GM21576 (cell line): ENCODE measurements at regions not wholly inside any gene's neighbourhood (a gene's known extent, or its start where the extent isn't known, plus 50 kb on each side); places are given as distances from the start of the nearest gene placed in this dataset.

Experiments used
- ATAC-seq: cut with Tn5 transposase; IDR thresholded peaks from one replicate; pipeline ENCODE4 v1.9.1; 2021; ENCODE audit warnings: mild to moderate bottlenecking, moderate library complexity; ENCODE audit not compliant: unreplicated experiment

DNA sequence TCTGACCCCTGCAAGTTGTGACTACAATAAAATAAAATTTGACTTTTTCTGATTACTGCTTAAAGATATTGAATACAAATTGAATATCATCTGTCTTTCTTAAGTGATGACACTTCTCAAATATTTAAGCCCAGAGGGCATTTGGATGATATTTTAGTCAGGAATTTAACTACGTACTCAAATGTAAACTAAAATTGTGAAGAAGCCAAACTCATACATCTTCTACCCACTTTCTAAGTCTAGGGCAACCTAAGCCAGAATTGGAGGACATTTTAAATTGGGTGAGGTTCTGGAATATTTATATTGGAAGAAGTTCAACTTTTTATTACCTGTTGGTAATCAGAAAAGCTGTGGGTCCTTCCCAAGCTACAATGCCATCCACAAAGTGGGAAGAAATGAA, 149.1 kb upstream of the WDR11 start:
- no peak for ATAC-seq

- no peak for ATAC-seq
Measured at GRCh38 chr10:120705309-120705708, 145.9 kb upstream of the WDR11 start.

GRCh38 chr10:120710076-120710475, 141.1 kb upstream of the WDR11 start:
- ATAC-seq = no peak

DNA sequence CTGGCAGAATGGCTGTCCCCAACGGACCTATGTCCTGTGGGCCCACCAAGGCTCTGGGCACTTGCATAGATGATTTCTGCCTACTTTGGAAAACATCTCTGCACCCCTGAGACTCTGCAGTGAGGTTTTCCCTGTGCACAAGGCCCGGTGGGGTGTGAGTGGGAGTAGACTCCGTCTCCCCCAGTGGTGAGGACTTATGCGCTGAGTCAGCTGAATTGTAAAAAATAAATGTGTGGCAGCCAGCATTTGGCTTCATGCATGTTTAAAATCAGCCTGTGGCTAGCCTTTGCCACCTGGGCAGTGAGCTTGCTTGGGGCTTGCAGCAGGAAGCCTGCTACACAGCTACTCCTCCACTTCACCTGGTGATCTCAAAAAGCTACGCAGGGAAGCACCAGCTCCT, 139.3 kb upstream of the WDR11 start:
- no peak for ATAC-seq

GRCh38 chr10:120713573-120714205, 137.5 kb upstream of the WDR11 start:
- no peak for ATAC-seq

- no peak for ATAC-seq
Measured at GRCh38 chr10:120715171-120715570, 136.0 kb upstream of the WDR11 start.

DNA sequence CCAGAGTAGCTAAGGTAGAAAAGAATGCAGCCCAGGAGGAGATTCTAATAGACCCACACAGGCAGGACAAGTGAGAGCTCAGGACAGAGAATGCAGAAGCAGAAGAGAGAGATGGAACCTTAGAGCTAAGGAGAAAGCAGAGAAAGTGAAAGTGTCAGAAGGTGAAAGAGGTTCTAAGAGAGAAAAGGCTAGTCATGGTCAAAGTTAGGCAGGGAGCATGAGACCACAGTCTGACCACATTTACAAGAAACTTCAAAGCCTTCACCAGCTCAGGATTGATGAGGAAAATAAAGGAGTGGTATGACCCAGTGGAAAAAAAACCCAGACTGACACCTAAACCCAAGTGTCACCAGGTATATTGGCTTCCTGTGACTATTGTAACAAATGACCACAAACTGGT, 131.8 kb upstream of the WDR11 start:
- peak; percentile 78 for ATAC-seq

- ATAC-seq = no peak
Measured at GRCh38 chr10:120727001-120727400, 124.2 kb upstream of the WDR11 start.

DNA sequence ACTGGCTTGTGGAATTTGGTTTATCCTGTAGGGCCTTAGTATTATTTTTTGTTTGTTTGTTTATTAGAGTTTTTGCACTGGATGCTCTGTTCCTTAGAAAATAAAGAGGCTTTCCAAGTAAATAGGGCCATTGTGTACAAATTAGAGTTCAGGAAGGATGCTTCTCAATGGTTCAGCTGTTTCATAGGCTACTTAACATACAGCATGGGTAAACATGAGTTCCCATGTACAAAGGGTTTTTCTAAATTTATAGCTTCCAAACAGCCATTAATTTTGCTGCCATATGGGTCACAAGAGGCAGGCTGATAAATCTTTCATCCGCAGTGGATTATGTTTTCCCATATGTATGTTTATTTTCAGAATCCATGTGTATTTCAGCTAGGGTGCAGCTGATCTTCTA, 121.6 kb upstream of the WDR11 start:
- no peak for ATAC-seq

- no peak for ATAC-seq
Measured at GRCh38 chr10:120732067-120732466, 119.1 kb upstream of the WDR11 start.

- ATAC-seq = no peak
Measured at GRCh38 chr10:120732643-120733313, 118.4 kb upstream of the WDR11 start.

DNA sequence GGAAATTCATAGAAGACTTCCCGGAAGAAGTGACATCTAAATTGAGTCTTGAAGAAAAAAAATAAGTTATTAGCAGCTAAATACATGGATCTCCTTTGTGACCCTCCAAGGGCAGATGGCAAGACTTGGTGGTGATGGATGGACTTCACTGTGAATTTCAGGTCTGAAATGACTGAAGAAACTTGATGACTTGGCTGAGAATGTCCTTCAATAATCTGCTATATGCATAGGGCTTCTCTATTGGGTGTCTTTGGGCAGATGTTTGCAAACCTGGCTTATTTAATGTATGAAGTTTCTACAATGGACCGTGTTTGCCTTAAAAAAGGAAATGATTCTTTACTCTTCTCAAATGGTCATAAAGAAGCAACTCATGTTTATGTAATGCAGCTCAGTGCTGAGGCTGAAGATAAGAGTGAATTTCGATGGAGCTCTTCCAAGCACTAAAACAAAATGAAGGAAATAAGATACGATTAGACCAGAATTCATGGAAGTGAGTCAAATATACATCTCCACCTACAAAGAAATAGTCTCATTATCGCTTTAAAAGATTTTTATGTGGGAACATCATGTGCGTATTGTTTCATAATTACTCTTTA, 116.6 kb upstream of the WDR11 start:
- no peak for ATAC-seq

- ATAC-seq = no peak
Measured at GRCh38 chr10:120735315-120735714, 115.8 kb upstream of the WDR11 start.

GRCh38 chr10:120735773-120736371, 115.3 kb upstream of the WDR11 start:
- ATAC-seq = no peak

DNA sequence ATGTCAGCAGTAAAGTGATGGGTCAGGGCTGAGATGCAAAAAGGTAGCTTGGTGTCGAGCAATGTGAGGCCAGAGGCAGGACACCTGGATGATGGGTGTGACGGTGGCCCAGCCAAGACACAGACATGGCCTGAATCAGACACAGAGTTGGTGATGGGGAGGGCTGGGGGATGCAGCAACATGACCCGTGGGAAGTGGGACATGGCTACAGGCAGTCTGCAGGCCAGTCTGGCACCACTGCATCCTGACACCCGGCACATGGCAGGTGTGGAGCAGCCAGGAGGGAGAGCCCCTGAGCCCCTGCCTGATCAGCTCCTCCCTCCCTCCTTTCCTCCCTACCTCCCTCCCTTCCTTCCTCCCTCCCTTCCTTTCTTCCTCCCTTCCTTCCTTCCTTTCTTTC, 114.8 kb upstream of the WDR11 start:
- no peak for ATAC-seq

DNA sequence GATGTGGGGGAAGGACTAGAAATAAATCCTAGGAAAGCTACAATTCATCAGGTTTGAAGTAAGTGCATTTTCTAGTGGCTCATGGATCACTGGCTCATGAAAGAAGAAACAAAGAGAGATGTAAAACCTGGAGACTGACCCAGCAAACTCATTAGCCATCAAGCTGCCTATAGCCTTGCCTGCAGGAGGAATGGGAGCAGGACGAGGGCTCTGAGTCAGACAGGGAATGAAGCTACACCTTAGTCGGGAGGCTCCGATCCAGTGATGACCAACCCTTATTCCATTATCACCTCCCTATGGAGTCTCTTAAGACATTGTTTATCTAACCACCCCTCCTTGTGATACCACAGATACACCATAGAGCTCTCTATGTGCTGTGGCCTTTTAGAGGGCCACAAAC, 112.5 kb upstream of the WDR11 start:
- ATAC-seq = no peak

DNA sequence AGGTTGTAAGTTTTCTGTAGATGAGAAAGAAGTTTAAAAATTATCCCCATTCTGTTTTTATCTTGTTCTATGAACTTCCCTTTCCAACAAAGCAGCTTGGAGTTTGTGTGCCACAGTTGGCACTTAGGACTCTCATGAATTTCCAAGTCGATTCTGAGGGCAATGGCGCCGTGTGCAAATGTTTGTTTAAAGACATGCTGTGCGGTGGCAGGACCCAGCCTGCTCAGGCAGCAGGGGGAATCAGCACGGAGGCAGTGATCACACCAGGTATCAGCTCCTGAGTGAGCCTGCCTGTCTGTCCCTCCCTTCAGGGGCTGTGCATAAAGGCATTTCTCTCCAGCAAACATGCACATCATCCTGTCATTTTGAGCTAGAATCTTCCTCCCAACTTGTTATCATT, 109.8 kb upstream of the WDR11 start:
- ATAC-seq = no peak

- ATAC-seq = no peak
Measured at GRCh38 chr10:120742373-120742772, 108.8 kb upstream of the WDR11 start.

GRCh38 chr10:120744040-120744439, 107.1 kb upstream of the WDR11 start:
- ATAC-seq = no peak

DNA sequence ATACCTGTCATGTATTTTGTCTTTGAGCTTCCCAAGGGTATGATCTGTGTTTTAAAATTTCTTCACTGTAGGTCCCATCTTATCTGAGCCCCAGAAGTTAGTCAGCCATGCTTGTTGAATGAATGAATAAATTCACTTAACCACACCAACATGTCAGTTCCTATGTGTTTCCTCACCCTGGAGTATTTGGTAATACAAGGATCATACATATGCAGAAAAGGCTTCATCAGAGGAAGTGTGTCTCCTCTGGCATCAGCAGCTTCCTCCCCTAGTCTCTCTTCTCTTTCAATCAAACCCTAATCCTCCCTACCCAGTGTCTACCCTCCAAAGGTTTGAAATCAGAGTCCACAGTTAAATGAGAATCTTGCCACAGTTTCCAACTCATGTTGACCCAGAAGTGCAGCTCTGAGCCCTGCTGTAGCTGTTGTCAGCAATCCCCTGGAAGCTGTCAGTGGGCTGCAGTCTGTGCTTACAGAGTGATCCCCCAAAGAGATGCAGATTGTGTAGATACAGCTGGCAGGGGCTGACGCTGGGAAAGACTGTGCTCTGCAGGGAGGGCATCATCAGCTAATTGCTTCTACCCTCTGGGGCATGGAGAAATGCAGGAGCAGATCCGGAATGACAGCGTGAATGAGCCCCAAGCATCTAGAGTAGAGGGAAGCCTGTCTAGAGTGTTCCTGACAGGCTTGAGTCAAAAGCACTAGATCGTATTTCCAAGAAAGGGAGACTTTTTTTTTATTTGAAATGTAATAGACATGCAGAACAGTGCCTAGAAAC, 105.0 kb upstream of the WDR11 start:
- no peak for ATAC-seq

- ATAC-seq = no peak
Measured at GRCh38 chr10:120748519-120748918, 102.6 kb upstream of the WDR11 start.
